HG03108 (cell line): ENCODE measurements at regions not wholly inside any gene's neighbourhood (a gene's known extent, or its start where the extent isn't known, plus 50 kb on each side); places are given as distances from the start of the nearest gene placed in this dataset.
"Not testable (repeated sequence)": the region's sequence is repeated elsewhere in the genome, so short reads cannot be mapped to it uniquely, and the experiment has no call there.

Experiments
- ATAC-seq: cut with Tn5 transposase; IDR thresholded peaks from one replicate; pipeline ENCODE4 v1.9.1; 2021; ENCODE audit warnings: moderate library complexity; ENCODE audit not compliant: unreplicated experiment

DNA sequence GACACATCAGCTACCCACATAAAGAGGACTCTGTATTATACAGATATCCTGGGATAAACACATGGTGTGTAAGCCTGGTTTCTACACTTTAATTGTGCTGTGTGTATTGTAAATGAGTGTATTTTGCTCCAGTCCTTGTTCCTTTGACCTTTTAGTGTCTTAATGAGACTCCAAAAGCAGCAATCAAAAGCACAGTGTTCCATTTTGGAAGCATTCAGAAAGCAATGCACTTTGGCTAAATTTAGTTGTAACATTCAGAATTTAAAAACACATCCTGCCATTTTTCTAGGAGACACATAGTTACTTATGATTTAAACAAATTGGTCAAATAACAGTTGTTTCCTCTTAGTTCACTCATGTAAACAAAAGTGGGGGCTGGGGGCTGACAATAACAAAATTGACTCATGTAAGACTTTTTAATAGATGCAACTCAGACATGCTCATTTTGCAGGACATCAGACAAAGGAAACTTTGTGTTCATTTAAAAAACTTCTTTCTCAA is 122.2 kb downstream of the GPR37 start:
- no peak for ATAC-seq

DNA sequence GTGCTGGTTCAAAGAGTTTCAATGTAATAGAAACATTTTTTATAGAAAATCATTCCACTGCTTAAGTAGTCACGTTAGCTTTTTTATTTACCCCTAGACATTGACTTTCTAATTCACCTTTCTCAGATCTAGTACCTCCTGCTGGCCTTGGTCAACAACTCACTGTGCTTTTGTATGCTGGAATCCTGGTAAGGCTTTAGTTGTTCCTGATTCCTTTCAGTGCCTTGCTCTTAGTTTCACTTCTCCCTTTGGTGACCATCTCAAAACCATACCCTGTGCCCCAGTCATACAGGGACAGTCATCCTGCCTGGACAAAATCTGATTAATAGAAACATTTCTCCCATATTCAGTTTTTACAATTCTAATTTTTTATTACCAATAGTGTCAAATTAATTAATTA is 130.2 kb downstream of the GPR37 start:
- no peak for ATAC-seq

DNA sequence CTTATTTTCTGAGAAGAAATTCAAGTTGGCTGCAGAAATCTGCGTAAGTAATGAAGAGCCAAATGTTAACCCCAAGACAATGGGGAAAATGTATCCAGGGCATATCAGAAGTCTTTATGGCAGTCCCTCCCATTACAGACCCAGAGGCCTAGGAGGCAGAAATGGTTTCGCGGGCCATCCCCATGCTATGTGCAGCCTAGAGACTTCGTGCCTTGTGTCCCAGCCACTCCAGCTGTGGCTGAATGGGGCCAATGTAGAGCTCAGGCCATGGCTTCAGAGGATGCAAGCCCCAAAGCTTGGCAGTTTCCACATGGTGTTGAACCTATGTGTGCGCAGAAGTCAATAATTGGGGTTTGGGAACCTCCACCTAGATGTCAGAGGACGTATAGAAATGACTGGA is 131.9 kb downstream of the GPR37 start:
- ATAC-seq: no peak

GRCh38 chr7:124630395-124630794 is 135.2 kb downstream of the GPR37 start:
- ATAC-seq: no peak

DNA sequence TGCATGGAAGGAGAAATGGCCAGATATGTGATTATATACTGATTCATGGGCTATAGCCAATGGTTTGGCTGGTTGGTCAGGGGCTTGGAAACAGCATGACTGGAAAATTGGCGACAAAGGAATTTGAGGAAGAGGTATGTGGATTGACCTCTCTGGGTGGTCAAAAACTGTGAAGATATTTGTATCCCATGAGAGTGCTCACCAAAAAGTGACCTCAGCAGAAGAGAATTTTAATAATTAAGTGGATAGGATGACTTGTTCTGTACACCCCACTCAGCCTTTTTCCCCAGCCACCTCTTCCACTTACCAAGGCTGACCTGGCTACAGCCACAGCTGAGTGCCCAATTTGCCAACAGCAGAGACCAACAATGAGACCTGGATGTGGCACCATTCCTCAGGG is 146.7 kb downstream of the GPR37 start:
- no peak for ATAC-seq

GRCh38 chr7:124618051-124618450 is 147.5 kb downstream of the GPR37 start:
- not testable (repeated sequence) for ATAC-seq

DNA sequence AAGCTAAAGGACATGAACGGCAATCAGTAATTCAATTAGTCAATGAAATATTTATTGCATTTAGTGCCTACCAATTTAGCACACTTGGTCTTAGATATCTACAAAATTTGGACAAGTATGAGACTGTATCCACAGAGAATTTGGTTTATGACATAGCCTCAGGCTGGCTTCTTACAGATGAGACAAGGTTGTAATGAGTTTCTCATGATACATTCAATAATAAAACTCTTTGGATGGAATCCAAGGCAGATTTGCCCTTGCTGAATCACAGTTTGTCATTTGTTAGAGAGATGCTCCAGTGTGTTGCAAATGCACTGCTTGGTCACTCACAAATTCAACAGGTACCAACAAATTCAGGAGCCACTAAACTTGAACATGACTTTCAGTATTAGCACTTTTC is 162.5 kb downstream of the GPR37 start:
- ATAC-seq: no peak

GRCh38 chr7:124597509-124597908 is 168.1 kb downstream of the GPR37 start:
- no peak for ATAC-seq

DNA sequence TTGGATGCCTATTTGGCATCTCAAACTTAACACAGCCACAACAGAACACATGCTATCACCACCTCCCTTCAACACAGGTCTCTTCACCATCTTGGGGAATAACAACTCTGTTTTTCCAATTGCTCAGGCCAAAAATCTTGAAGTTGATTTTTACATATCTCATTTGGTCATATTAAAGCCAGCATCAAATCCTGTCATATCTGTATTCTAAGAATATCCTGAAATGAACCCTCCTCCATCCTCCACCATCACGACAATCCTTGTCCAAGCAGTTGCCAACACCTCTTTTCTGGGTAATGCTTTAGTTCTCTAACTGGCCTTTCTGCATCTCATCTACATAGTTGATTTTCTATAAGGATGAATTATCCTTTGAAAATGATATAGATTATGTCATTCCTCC is 168.7 kb downstream of the GPR37 start:
- ATAC-seq: no peak

GRCh38 chr7:124590814-124591213 is 174.8 kb downstream of the GPR37 start:
- no peak for ATAC-seq

DNA sequence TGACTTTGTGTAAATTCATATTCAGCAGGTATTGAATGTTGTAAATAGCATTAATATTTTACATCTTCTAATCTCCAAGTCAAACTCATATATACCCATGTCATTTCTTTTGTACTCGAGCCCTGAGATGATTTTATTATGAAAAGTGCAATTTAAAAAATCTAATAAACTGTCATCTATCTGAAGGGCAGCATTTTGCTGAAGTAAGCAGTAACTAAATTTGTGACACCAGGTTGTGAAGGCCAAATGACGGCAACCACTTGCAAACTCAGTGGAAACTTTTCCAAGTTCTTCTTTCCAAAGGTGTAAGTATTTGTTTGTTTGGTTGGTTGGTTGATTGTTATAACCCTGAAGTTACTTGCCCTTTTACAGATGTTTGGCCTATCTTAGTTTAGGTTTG is 188.3 kb downstream of the GPR37 start:
- no peak for ATAC-seq

DNA sequence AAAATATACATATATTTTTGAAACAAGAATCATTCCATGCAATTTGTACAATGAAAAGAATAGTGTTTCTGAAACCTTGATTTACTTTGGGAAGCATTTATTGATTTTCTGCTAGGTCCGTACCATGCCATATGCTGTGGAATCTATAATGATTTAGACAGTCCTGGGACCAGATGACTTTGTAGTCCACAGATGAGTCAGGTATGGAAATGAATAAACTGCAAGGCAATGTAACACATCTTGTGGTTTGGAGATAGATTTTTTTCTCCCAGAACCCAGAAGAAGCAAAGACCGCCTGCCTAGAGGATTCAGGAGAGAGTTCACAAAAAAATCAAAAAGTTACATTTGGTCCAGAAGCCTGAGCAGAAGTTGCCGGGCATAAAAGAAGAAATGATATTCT is 190.4 kb downstream of the GPR37 start:
- no peak for ATAC-seq

- ATAC-seq: no peak
Observed at GRCh38 chr7:124570558-124570957, 195.0 kb downstream of the GPR37 start.

DNA sequence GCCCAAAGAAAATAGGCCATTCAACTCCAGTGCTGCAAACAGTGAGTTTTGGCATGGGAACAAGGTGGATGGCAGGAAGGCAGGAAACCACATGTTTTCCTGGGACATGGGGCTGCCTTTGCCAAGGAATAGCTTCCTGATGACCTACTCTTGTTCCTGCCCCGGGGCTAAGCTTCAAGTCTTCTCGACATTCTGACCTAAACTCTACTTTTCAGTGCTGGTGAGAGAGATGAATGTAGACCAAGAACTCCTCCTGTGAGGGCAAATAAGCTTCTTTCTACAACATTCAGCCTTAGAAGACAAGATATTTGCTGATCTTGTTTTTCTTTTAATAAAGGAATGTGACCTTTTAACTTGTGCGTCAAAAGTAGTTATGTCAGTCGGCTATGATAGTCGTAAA is 199.0 kb downstream of the GPR37 start:
- no peak for ATAC-seq

DNA sequence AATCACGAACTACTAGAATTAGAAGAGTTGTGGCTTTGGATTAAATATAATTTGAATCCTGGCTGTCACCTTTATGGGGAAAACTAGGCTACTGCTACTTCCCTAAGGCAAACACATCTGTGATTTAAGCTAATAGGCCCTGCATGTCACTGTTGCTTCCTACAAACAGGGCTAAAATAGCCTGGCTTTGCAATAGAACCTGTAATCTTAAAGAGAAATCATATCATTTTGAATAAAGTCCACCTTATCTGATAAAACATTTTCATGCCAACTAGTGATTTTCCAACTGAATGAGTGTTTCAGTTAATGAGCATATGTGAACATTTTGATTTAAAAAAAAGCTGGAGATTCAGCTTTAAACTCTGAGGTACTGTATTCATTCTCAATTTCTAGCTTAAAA is 208.0 kb downstream of the GPR37 start:
- ATAC-seq: no peak

GRCh38 chr7:124557101-124557500 is 208.5 kb downstream of the GPR37 start:
- no peak for ATAC-seq

- no peak for ATAC-seq
Observed at GRCh38 chr7:124553502-124553901, 212.1 kb downstream of the GPR37 start.

DNA sequence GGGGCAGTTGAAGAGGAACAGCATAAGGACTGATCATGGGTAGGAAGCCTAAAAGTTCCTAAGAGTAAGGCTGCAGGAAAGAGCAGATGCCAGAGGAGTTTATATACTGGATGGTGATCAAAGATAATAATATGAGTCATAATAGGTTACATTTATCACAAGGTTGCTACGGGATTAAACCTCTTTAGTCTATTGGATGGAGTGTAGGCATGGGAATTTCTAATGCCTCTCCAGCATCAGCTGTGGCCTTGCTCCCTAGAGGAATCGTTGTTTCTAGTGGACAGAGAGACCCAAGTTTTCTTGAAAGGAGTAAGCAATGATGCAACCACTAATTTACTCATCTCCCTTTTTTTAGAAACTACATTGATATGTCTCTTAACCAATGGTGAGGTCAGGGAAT is 213.4 kb downstream of the GPR37 start:
- no peak for ATAC-seq

DNA sequence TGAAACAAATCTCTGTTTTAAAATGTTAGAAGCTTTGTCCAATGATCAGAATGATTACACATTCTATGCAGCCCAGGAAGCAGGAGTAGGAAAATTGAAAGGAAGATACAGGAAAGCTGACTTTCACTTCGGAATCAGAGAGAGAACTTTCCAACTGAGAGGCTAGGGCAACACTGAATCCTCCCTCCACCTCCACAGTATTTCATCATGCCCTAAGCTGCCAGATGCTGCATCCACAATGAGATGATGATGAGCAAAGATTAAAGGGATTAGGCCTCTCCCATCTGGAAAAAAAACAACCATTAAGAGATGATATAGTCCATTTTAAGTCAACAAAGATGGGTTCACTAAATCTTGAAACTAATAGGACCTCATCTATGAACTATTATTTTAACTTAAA is 215.6 kb downstream of the GPR37 start:
- no peak for ATAC-seq

DNA sequence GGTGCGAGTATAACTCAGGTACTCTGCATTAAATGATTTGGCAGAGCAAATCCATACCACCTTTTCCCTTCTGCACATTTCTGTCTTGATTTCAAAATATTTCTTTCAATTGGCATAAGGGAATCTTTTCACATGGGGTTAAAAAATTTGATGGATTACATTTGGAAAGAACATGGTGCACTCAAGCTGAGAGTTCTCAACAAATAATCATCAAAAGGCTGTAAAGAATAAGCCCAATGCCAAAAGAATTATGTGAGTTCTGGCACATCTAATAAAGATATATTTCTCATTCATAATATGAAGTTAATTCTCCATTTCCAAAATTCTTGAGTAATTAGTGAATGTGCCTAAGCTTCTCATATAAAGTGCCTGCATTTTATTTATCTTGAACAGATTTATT is 223.1 kb downstream of the GPR37 start:
- ATAC-seq: no peak

- ATAC-seq: no peak
Observed at GRCh38 chr7:124536156-124536762, 229.3 kb downstream of the GPR37 start.

DNA sequence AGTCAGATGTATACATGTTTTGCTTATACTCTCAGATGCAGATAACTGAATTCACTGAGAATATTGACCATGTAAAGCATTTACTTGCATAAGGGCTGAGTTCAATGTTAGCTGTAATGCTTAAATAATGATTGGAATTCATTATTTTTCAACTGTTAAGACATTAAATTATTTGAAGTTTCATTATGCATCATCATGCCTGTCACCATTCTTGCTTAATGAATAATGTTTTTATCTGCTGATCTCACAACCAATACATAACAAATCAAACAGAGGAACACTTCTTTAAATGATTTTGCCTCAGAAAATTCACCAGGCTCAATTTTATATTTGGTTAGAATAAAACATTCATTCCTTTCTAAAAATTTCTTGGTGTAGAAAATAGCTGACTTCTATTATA is 233.4 kb downstream of the GPR37 start:
- ATAC-seq: no peak

DNA sequence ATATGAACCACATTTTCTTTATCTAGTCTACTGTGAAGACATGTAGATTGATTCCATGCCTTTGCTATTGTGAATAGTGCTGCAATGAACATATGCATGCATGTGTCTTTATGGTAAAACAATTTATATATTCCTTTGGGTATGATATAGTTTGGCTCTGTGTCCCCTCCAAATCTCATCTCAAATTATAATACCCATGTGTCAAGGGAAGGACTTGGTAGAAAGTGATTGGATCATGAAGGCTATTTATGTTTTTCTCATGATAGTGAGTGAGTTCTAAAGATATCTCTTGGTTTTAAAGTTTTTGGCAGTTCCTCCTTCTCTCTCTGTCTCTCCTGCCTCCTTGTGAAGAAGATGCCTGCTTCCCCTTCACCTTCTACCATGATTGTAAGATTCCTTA is 248.7 kb downstream of the GPR37 start:
- no peak for ATAC-seq
